BJ (cell line): ENCODE measurements at regions not wholly inside any gene's neighbourhood (a gene's known extent, or its start where the extent isn't known, plus 50 kb on each side); places are given as distances from the start of the nearest gene placed in this dataset.

Experiments
- CTCF ChIA-PET: fragments of 350-600 bp; formaldehyde crosslinking; extraction: SDS; loops from one replicate; lab custom pipeline; 2021; ENCODE audit warnings: antibody characterized with exemption, inconsistent platforms; lab: Yijun Ruan, JAX
- POLR2A ChIA-PET: fragments of 300-600 bp; sonication (Branson Sonifier 250); formaldehyde crosslinking; extraction: SDS; loops from one replicate; lab custom pipeline; 2021; ENCODE audit warnings: antibody characterized with exemption; lab: Charles Lee
- DNase-seq: peaks from one replicate; pipeline ENCODE4 v3.0.0-alpha.2; 2011; ENCODE audit warnings: low read depth
- H3K27me3 ChIP-seq: 2 replicates; pipeline ENCODE4 v1.6.0; 2011; ENCODE audit warnings: low read length; ENCODE audit not compliant: control insufficient read depth, insufficient read depth
- H3K36me3 ChIP-seq: 2 replicates; pipeline ENCODE4 v1.5.1; 2011; ENCODE audit warnings: low read length; ENCODE audit not compliant: control insufficient read depth, insufficient read depth
- H3K4me3 ChIP-seq: 2 replicates; pipeline ENCODE4 v1.5.1; 2011; ENCODE audit warnings: low read depth, mild to moderate bottlenecking, control low read depth, low read length
- TF ChIP-seq, protein P1 (sequence below): IDR thresholded peaks from 2 replicates; pipeline ENCODE4 v1.5.1; 2011; ENCODE audit warnings: low read depth, mild to moderate bottlenecking, control low read depth, inconsistent platforms, low read length, moderate library complexity; ENCODE audit not compliant: insufficient read depth

GRCh38 chr18:73088445-73088844 is 220.7 kb upstream of the NETO1 start:
- TF ChIP-seq, protein P1, sequence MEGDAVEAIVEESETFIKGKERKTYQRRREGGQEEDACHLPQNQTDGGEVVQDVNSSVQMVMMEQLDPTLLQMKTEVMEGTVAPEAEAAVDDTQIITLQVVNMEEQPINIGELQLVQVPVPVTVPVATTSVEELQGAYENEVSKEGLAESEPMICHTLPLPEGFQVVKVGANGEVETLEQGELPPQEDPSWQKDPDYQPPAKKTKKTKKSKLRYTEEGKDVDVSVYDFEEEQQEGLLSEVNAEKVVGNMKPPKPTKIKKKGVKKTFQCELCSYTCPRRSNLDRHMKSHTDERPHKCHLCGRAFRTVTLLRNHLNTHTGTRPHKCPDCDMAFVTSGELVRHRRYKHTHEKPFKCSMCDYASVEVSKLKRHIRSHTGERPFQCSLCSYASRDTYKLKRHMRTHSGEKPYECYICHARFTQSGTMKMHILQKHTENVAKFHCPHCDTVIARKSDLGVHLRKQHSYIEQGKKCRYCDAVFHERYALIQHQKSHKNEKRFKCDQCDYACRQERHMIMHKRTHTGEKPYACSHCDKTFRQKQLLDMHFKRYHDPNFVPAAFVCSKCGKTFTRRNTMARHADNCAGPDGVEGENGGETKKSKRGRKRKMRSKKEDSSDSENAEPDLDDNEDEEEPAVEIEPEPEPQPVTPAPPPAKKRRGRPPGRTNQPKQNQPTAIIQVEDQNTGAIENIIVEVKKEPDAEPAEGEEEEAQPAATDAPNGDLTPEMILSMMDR, result no peak
- ChIA-PET POLR2A (no interaction called here), CTCF (no interaction called here)
- no peak for DNase-seq
- no peak overlapping the region for H3K4me3 ChIP-seq
- no peaks in the 10 kb centered on the region for H3K27me3 ChIP-seq
- no peaks in the 10 kb centered on the region for H3K36me3 ChIP-seq

DNA sequence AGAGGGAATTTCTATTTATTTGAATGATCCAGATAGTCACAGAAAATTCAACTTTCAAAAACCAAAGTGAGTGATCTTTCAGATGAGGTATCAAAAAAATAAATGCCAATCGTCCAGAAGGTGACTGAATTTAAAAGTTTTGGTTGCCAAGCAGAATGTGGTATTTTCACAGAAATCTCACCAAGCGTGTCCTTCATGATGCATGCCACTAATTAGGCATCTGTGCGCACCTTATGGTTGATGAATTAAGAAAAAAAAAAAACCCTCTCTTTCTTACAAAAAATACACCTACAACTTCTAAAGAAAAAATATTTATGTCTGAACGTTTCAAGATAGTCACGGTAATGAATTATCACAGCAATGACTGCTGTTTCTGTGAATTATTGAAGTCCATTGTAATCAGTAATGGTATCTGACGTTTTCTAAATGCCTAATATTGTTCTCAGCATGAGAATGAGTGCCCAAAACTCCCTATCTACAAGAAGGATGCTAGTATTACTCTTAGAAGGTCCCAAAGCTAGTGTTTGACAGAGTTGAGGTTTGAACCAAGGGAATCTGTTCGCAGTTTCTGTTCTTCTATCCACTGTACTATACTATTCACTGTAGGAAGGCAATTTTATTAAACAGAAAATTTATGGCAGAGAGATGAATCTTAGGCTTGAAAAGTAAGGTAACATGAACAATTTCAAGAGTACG is 219.6 kb upstream of the NETO1 start:
- Histone ChIP-seq H3K27me3 (no peaks in the 10 kb centered on the region), H3K4me3 (no peak overlapping the region), H3K36me3 (no peaks in the 10 kb centered on the region)
- no peak for DNase-seq
- CTCF ChIA-PET, result no interaction called here
- TF ChIP-seq, protein P1, result no peak
- POLR2A ChIA-PET, result no interaction called here

GRCh38 chr18:73079920-73080319 is 212.1 kb upstream of the NETO1 start:
- H3K27me3 ChIP-seq, result no peaks in the 10 kb centered on the region
- no peak overlapping the region for H3K4me3 ChIP-seq
- no peak for DNase-seq
- H3K36me3 ChIP-seq, result no peaks in the 10 kb centered on the region
- POLR2A ChIA-PET, result no interaction called here
- CTCF ChIA-PET, result no interaction called here
- TF ChIP-seq, protein P1, result no peak

DNA sequence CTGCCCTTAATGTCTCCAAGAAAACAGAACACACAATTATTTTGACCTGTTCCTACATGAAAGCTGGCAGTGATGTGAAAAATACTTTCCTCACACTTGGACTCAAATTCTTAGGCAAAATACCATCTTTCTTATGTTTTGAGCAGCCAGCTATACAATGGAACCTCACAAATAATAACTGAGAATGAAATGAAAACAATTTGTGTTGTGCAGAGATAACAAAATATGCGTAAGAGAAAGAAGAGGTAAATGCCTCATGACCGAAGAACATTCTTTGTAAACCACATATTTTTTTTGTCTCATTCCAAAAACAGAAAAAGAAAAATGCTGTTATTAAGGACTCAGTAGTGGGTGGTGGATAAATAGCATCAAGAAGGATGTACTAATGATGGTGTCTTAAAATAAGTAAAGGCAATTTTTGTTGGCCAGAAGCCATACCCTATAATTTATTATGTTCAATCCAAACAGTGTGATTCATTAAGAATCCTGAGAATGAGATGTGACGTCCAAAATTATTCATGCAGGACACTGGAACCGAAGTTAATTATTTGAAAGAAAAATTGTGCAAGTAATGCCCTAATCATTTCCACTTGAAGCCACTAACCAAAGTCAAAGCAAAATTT is 193.0 kb upstream of the NETO1 start:
- DNase-seq, result peak; percentile 8
- CTCF ChIA-PET, result no interaction called here
- POLR2A ChIA-PET, result no interaction called here
- H3K36me3 ChIP-seq, result no peaks in the 10 kb centered on the region
- TF ChIP-seq, protein P1, result no peak
- H3K27me3 ChIP-seq, result no peaks in the 10 kb centered on the region
- H3K4me3 ChIP-seq, result no peak overlapping the region

- Histone ChIP-seq H3K4me3 (no peak overlapping the region), H3K27me3 (no peaks in the 10 kb centered on the region), H3K36me3 (no peaks in the 10 kb centered on the region)
- ChIA-PET CTCF (no interaction called here), POLR2A (no interaction called here)
- TF ChIP-seq, protein P1, result no peak
- no peak for DNase-seq
Measured at GRCh38 chr18:73059280-73059679, 191.5 kb upstream of the NETO1 start.
